ENCODE measurements at regions not wholly inside any gene's neighbourhood (a gene's known extent, or its start where the extent isn't known, plus 50 kb on each side); places are given as distances from the start of the nearest gene placed in this dataset.

DNA sequence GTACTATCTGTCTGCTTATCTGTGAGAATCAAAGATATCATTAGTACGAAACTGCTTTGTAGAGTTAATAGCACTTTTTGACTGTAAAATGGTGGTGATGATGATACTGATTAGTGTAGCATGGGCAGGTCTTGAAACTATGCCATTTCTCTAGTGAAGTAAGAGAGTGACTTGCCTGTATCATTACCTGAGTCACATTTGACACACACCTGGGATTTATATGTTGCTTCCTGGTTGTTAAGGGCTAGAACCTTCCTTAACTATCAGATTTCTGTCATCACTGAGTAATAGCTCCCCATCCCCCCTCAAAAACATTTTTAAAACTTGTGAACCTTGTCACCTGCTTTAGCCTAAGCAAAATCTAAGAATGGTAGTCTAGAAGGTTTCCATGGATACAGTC is 135.6 kb upstream of the RORB start:
- Histone ChIP-seq H3K27ac (ENCODE audit: low read depth, low read length, poor library complexity, severe bottlenecking) (no peak overlapping the region), H2AFZ (ENCODE audit: low read length) (no peak overlapping the region), H4K20me1 (ENCODE audit: insufficient read depth, low read length) (no peaks in the 10 kb centered on the region), H3K36me3 (ENCODE audit: insufficient read depth, low read length) (no peaks in the 10 kb centered on the region), H3K4me1 (ENCODE audit: insufficient read depth, low read length, poor library complexity, severe bottlenecking) (no peaks in the 10 kb centered on the region), H3K4me3 (ENCODE audit: low read depth, low read length, poor library complexity, severe bottlenecking) (no peak overlapping the region), H3K9me3 (ENCODE audit: low read length) (no peaks in the 10 kb centered on the region), H3K79me2 (ENCODE audit: insufficient read depth, low read depth, low read length) (no peaks in the 10 kb centered on the region), H3K4me2 (ENCODE audit: low read length) (no peak overlapping the region), H3K9me2 (ENCODE audit: insufficient read depth, low read length) (no peaks in the 10 kb centered on the region)
- intact Hi-C loops (cut with micrococcal nuclease; ENCODE audit: unreplicated experiment): no loop called here
- ChIA-PET CTCF (ENCODE audit: unreplicated experiment) (no interaction called here), POLR2A (no interaction called here)
- no peak for DNase-seq (ENCODE audit: low spot score)
- BruUV-seq (replicated peaks): no TSS peak
- no peak for TF ChIP-seq EZH2phosphoT487 (IDR thresholded peaks at IDR 0.05; ENCODE audit: borderline replicate concordance, low read depth, low read length)
- TF ChIP-seq, protein P1, sequence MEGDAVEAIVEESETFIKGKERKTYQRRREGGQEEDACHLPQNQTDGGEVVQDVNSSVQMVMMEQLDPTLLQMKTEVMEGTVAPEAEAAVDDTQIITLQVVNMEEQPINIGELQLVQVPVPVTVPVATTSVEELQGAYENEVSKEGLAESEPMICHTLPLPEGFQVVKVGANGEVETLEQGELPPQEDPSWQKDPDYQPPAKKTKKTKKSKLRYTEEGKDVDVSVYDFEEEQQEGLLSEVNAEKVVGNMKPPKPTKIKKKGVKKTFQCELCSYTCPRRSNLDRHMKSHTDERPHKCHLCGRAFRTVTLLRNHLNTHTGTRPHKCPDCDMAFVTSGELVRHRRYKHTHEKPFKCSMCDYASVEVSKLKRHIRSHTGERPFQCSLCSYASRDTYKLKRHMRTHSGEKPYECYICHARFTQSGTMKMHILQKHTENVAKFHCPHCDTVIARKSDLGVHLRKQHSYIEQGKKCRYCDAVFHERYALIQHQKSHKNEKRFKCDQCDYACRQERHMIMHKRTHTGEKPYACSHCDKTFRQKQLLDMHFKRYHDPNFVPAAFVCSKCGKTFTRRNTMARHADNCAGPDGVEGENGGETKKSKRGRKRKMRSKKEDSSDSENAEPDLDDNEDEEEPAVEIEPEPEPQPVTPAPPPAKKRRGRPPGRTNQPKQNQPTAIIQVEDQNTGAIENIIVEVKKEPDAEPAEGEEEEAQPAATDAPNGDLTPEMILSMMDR (conservative IDR thresholded peaks at IDR 0.05; ENCODE audit: low read length): no peak

DNA sequence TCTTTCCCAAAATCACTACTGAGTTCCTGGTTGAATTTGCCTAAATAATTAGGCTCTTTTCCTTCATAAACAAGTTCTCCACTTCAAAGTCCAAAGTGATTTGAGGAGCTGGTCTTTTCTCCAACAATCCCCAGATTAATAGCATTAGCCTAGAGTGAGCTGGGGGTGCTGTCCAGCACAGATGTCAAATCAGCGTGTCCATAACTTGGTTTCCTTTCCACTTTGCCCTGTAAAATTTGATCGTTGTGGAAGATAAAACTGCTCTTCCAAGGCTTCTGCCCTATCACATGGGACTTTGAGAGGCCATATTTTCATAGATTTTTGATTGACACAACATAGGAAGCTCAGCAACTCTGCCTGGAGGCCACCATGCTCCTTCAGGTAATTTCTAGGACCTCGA is 134.7 kb upstream of the RORB start:
- Histone ChIP-seq H3K79me2 (ENCODE audit: insufficient read depth, low read depth, low read length) (no peaks in the 10 kb centered on the region), H3K4me1 (ENCODE audit: insufficient read depth, low read length, poor library complexity, severe bottlenecking) (no peaks in the 10 kb centered on the region), H3K27ac (ENCODE audit: low read depth, low read length, poor library complexity, severe bottlenecking) (no peak overlapping the region), H3K9me2 (ENCODE audit: insufficient read depth, low read length) (no peaks in the 10 kb centered on the region), H3K4me3 (ENCODE audit: low read depth, low read length, poor library complexity, severe bottlenecking) (no peak overlapping the region), H2AFZ (ENCODE audit: low read length) (no peak overlapping the region), H3K4me2 (ENCODE audit: low read length) (no peak overlapping the region), H3K9me3 (ENCODE audit: low read length) (no peaks in the 10 kb centered on the region), H3K36me3 (ENCODE audit: insufficient read depth, low read length) (no peaks in the 10 kb centered on the region), H4K20me1 (ENCODE audit: insufficient read depth, low read length) (no peaks in the 10 kb centered on the region)
- DNase-seq (ENCODE audit: low spot score): no peak
- no peak for TF ChIP-seq EZH2phosphoT487 (IDR thresholded peaks at IDR 0.05; ENCODE audit: borderline replicate concordance, low read depth, low read length)
- TF ChIP-seq, protein P1 (conservative IDR thresholded peaks at IDR 0.05; ENCODE audit: low read length): no peak
- intact Hi-C loops (cut with micrococcal nuclease; ENCODE audit: unreplicated experiment): no loop called here
- ChIA-PET POLR2A (no interaction called here), CTCF (ENCODE audit: unreplicated experiment) (no interaction called here)
- BruUV-seq (replicated peaks): no TSS peak

DNA sequence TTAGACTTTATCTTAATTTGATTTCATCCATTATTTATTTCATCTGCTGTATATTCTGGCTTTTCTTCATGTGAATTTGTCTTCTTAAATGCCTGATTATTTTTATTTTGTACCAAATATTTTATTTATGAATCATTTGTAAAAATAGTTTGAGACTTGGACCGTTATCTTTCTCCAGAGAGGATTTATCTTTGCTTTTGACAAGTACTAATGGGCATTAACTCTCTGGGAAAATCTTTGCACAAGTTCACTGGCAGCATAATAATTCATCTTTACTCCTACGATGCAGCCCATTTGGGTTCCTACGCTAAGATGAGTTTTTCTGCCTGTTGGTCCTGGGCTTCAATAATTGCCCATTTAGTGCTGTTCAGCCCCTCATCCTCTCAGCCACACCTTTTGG is 131.0 kb upstream of the RORB start:
- DNase-seq (ENCODE audit: low spot score): no peak
- TF ChIP-seq, protein P1 (conservative IDR thresholded peaks at IDR 0.05; ENCODE audit: low read length): no peak
- no peak for TF ChIP-seq EZH2phosphoT487 (IDR thresholded peaks at IDR 0.05; ENCODE audit: borderline replicate concordance, low read depth, low read length)
- Histone ChIP-seq H3K27ac (ENCODE audit: low read depth, low read length, poor library complexity, severe bottlenecking) (no peak overlapping the region), H3K9me2 (ENCODE audit: insufficient read depth, low read length) (no peaks in the 10 kb centered on the region), H2AFZ (ENCODE audit: low read length) (no peak overlapping the region), H3K4me2 (ENCODE audit: low read length) (no peak overlapping the region), H3K79me2 (ENCODE audit: insufficient read depth, low read depth, low read length) (no peaks in the 10 kb centered on the region), H3K9me3 (ENCODE audit: low read length) (no peaks in the 10 kb centered on the region), H4K20me1 (ENCODE audit: insufficient read depth, low read length) (no peaks in the 10 kb centered on the region), H3K36me3 (ENCODE audit: insufficient read depth, low read length) (no peaks in the 10 kb centered on the region), H3K4me3 (ENCODE audit: low read depth, low read length, poor library complexity, severe bottlenecking) (no peak overlapping the region), H3K4me1 (ENCODE audit: insufficient read depth, low read length, poor library complexity, severe bottlenecking) (no peaks in the 10 kb centered on the region)
- POLR2A ChIA-PET: no interaction called here
- CTCF ChIA-PET (ENCODE audit: unreplicated experiment): no interaction called here
- intact Hi-C loops (cut with micrococcal nuclease; ENCODE audit: unreplicated experiment): no loop called here
- no TSS peak for BruUV-seq (replicated peaks)

All from OCI-LY7 (cell line).